Kasumi-1 (cell line): ENCODE measurements at regions not wholly inside any gene's neighbourhood (a gene's known extent, or its start where the extent isn't known, plus 50 kb on each side); places are given as distances from the start of the nearest gene placed in this dataset.
"Not testable (repeated sequence)": the region's sequence is repeated elsewhere in the genome, so short reads cannot be mapped to it uniquely, and the experiment has no call there.

Source experiments
- DNase-seq, 2 experiments: peaks; one replicate each; lab custom pipeline; 2025; lab: John Stamatoyannopoulos, UW

GRCh38 chr3:72276806-72277205, 491.9 kb upstream of the PROK2 start:
- no peak for DNase-seq

GRCh38 chr3:72275331-72275751, 490.4 kb upstream of the PROK2 start:
- DNase-seq, result no peak

DNA sequence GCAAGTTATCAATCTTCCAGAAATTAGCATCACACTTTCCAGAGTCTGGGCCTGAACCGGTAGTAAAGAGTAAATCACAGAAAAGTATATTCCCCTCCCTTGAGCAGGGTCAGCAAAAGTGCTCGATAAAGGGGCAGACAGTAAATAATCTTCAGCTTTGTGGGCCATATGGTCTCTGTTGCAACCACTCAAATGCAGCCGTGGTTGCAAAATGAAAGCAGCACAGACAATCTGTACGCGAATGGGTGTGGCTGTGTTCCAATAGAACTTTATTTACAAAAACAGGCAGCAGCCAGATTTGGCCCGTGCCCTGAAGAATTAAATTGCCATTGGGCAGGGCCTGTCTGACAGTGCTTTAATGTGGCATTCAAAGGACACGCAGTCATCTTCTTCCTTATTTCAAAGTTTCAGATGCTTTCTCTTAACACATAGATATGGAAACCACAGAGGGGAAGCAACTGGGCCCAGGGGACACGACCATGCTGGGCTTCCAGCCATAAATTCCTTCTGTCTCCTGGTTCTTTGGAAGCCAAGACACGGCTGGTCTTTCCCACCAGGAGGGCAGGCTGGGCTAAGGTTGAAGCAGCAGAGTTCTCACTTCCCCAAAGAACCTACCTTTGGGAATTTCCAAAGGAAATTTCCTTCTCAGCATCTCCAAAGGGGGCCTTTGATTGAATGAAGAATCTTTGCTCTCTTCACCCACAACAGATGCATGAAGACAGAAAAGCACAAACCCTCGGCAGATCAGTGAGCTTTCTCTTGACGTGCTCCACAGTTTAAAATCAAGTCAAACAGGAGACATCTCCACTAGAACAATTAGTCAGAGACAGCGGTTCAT, 489.8 kb upstream of the PROK2 start:
- DNase-seq, result peak; percentile 50 to 59

DNA sequence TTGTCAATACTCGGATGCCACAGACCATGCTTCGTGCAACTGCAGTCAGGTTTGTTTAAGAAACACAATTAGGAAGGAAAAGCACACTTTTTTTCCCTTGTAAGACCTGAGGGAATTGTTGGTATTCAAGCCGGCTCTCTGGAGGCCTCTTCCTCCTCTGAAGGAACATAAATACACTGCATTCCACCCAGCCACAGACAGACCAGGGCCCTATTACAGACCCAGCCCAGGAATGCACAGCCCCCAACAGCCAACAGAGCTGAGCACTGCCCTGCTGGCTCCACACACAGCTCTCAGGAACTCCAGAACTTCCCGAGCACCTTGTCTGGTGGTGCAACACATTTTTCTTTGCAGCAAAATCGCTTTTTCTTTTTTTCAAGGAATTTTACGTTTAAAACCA, 488.7 kb upstream of the PROK2 start:
- DNase-seq, result no peak

DNA sequence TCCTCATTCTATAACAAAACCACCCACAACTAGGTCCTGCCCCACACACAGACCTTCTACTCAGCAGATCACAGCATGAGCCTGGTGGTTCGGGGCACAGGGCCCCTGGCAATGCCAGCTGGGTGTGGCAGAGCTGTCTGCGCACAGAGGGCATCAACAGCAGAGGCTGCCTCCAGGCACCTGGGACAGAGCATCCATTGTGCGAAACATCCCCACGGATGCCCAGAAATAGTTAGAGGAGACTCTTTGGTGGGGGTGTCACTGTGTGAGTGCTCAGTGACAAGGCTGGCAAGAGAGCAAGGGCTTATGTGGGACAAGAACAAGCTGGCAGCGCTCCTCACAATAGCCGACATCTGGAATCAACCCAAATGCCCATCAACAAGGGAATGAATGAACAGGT, 487.4 kb upstream of the PROK2 start:
- DNase-seq, result no peak

DNA sequence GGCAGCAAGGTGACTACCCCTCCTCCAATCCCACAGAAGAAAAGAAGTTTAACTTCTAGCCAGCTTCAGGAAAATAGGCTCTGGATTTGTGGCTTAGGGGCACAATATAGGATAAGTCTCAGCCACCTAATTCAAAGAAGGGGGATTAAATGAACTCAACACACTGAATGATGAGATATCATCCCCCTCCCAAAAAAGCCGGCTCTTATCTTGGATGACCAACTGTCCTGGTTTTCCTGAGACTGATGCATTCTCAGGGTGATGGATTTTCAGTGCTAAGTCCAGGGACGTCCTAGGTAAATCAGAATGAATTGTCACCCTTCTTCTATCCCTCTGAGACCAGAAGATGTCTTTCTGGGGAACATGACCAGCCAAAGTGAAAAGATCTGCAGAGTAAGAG, 487.0 kb upstream of the PROK2 start:
- no peak for DNase-seq

- peak in 1 of 2 experiments; percentile 15 for DNase-seq
These were observed 486.3 kb upstream of the PROK2 start for GRCh38 chr3:72271216-72271615.

DNA sequence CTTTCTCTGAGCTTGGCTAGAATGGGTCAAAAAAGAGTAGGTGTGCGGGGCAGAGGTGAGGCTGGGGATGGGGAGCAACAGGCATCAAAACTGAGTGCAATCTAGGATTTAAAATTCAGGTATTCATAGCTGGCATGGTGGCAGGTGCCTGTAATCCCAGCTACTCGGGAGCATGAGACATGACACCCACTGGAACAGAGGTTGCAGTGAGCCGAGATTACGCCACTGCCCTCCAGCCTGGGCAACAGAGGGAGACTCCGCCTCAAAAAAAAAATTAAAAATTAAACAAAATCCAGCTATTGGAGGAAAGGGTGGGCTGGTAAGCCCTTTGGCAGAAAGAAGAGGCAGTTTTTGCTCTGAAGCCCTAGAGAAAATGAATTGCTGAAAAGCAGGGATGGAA, 485.8 kb upstream of the PROK2 start:
- no peak for DNase-seq

- peak; percentile 24 to 31 for DNase-seq
These were observed 485.2 kb upstream of the PROK2 start for GRCh38 chr3:72270072-72270681.

DNA sequence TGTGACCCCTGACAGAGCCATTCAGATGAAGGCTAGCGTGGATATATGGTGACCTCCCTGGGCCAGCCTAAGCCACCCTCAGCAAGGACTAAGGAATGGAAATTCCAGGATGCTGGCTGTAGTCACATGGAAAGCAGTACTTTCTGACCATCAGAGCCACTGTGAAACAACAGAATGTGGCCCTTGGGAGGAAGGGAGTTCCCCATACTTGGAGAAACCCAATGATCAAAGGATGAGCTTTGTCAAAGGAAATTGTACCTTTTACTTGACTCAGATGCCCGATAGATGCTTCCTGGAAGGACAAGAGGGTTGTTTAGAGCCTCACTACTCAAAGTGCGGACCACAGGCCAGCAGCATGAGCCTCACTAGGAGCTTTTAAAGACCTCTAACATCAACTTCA, 484.5 kb upstream of the PROK2 start:
- no peak for DNase-seq

GRCh38 chr3:72266921-72267524, 482.1 kb upstream of the PROK2 start:
- DNase-seq, result not testable (repeated sequence)

DNA sequence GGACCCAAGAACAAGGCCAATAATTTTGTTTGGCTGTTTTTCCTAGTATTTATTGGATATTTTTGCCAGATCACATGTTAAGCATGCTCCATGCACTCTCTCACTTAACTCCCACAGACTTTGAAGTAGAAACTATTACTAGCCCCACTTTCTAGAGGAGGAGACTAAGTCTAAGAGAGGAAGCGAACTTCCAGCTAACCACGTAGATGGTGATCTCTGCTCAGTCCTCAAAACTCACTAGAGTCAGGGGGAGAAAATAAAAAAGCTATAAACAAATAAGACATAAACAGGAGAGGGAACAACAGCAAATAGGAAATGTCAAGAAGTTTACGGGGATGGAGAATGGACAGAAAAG, 481.0 kb upstream of the PROK2 start:
- no peak for DNase-seq

DNA sequence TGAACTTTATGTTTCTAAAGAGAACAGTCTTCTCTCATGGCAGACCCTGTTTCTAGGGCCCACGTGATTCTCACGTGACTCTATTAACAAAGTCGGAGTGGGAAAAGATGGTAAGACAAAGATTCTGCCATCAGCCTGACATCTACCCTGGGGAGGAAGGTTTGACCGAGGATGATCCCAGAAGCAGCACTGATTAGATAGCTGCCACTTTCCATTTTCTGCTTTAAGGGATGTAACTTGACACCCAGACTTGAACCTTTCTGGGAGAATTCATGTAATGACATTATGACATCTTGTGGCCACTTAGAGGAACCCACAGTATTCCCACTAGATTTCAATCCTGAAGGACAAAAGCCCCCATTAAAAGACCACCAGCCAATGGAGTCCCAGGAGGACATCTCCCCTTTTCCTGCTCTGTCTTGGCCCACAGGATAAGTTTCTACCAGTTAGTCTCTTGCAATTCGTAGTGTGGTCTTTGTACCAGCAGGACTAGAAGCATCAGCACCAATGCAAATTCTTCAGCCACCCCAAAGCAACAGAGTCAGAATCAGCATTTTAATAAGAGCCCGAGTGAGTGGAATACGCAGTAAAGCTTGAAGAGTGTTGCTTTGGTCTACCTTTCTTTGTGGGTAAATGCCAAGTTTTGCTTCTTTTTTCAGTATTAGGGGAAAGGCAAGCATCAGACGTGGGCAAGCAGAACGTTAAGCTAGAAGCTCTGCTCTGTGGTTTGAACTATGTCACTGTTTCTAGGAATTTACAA, 480.5 kb upstream of the PROK2 start:
- DNase-seq, result peak; percentile 32 to 50

DNA sequence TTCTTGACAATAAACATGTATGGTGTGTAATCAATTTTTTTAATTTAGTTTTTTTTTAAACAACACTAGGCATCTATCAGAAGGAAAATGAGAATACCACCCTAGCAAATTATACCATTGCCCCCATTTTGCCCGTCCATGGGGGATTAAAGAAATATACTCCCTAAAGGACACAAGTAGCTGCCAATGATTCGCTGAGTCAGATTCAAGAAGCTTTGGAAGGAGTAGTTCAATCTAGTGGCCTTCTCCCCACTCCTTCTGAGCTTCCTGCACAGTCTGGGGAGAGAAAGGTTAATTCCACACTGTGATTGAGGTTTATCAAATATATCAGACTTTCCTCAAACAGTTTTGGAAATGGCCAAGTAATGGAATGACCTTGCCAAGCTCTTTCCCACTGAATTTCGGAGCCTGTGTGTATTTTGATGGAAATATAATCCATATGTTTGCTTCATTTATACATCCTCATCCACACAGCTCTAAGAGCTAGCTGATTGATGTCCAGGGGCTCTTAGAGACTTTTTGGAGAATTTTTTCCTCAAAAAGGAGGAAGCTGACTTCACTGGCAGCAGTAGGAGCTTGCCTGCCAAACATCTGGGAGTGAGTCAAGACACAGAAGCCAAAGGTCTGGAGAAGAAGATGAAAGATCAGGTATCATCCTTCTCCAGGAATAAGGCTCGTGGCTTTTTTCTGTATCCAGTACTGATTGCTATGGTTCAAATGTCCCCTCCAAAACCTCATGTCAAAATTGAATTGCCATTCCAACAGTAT, 478.5 kb upstream of the PROK2 start:
- DNase-seq, result no peak

DNA sequence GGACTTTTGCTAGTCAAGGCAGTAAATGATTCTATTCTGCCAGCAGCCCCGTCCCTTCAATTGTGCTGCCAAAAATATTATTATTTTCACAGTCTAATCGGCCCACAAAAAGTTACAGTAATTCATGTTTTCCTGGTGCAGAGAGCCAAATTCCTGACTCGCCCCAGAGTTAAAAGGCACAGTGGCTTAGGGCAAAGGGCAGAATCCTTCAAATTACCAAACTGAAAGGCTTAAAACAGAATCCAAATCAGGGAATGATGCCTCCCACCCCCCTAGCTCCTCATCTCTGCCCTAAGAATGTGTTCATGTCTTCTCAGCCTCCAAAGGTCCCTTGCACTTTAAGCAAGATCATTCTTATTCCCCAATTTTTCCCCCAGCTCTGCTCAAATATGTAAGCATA, 477.8 kb upstream of the PROK2 start:
- no peak for DNase-seq

- DNase-seq, result no peak
These were observed 476.9 kb upstream of the PROK2 start for GRCh38 chr3:72261566-72262564.

- DNase-seq, result no peak
These were observed 475.6 kb upstream of the PROK2 start for GRCh38 chr3:72260588-72260910.

DNA sequence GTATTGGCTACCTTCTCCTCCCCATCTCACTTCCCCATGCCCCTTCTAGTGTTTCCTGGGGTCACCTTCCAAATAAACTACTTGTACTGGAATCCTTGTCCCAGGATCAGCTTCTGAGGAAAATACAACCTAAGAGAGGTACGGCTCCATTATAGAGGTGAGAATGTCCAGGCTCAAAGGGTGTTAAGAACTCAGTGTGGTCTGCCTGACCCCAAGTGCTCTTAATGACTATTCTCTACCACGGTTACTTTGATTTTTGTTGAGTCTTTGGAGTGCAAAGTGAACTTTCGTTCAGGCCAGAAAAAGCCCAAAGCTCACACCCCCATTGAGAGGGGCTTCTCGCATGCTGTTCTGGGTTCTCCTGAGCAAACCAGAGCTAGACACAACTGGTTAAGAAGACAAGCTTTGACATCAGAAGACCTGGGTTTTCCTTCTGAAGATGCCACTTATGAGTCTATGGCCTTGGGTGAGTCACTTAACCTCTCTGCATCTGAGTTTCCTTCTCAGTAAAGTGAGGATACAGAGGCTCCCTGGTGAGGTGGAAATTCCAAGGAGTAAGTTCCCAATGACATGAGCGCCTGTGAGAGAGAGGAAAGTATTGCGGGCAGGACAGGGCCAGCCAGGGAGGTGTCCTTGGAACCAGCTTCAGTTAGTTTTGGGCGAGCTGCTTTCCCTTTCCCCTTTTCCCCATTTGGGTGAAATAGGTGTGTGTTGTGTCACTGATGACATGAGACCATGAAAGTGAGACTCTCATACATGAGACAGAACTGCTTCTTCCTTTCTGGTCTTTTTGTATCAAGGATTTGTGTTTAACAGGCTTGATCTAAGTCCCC, 475.0 kb upstream of the PROK2 start:
- no peak for DNase-seq

DNA sequence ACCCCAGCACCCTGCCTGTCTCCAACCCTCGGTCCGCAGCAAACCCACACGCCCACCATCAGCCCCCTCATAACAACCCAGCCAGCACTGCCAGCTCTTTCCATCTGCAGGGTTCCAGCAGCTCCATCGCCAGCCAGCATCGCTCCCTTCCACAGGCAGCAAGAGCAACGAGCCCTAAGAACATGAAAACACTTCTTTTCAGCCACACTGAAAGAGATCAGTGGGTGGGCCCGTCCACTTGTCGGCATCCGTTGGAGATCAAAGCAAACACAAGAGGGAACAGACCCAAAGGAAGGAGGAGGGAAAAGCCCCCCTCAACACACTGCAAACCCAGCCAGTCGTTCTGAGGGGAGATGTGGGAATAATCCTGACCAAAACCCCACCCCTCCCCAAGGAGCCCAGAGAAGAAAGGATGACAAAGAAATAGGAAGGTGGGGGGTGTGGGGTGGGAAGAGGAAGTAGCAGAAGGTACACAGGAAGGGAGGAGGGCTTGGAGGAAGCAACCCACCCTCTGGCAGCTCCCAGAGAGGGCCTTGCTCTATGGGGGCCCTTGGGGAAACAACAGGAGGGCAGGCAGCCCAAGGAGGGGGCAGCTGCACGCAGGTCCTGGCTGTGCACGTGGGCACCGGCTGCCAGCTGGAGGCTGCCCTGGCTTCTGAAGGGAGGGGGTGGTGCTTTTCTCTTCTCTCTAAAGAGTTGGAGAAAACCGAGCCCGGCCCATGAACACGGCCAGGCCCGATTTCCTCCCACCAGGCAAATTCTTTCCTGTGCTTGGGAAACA, 473.6 kb upstream of the PROK2 start:
- DNase-seq, result peak; percentile 59 to 69
